Endothelial cell (in vitro differentiated cells): ENCODE measurements at regions not wholly inside any gene's neighbourhood (a gene's known extent, or its start where the extent isn't known, plus 50 kb on each side); places are given as distances from the start of the nearest gene placed in this dataset.

Experiments used
- DNase-seq: peaks from one replicate; pipeline ENCODE4 v3.0.0; 2021; ENCODE audit warnings: low spot score
- H3K27ac Mint-ChIP-seq: one replicate; pipeline ENCODE4 v1.8.0; 2021; ENCODE audit warnings: mixed read lengths, inconsistent platforms; ENCODE audit not compliant: unreplicated experiment
- H3K27me3 Mint-ChIP-seq: one replicate; pipeline ENCODE4 v1.8.0; 2021; ENCODE audit warnings: mild to moderate bottlenecking, moderate library complexity, mixed read lengths, inconsistent platforms; ENCODE audit not compliant: unreplicated experiment
- H3K36me3 Mint-ChIP-seq: one replicate; pipeline ENCODE4 v1.8.0; 2021; ENCODE audit warnings: mild to moderate bottlenecking, low read depth, mixed read lengths, inconsistent platforms; ENCODE audit not compliant: unreplicated experiment
- H3K4me1 Mint-ChIP-seq: one replicate; pipeline ENCODE4 v1.8.0; 2021; ENCODE audit warnings: mild to moderate bottlenecking, mixed read lengths, inconsistent platforms; ENCODE audit not compliant: unreplicated experiment
- H3K4me3 Mint-ChIP-seq: one replicate; pipeline ENCODE4 v1.8.0; 2021; ENCODE audit warnings: mild to moderate bottlenecking, mixed read lengths, inconsistent platforms; ENCODE audit not compliant: unreplicated experiment
- H3K9me3 Mint-ChIP-seq: one replicate; pipeline ENCODE4 v1.8.0; 2021; ENCODE audit warnings: mixed read lengths, inconsistent platforms; ENCODE audit not compliant: unreplicated experiment
- CTCF ChIP-seq: fragments of 200-600 bp; sonication (generic); IDR thresholded peaks from one replicate; pipeline ENCODE4 v1.5.0; 2021; ENCODE audit warnings: antibody characterized with exemption; ENCODE audit not compliant: unreplicated experiment

GRCh38 chr5:84453405-84453804, 68.7 kb upstream of the EDIL3 start:
- H3K4me3 Mint-ChIP-seq = no peak overlapping the region
- H3K9me3 Mint-ChIP-seq = no peaks in the 10 kb centered on the region
- no peaks in the 10 kb centered on the region for H3K27me3 Mint-ChIP-seq
- no peak for TF ChIP-seq CTCF
- no peak for DNase-seq
- no peak overlapping the region for H3K27ac Mint-ChIP-seq
- H3K36me3 Mint-ChIP-seq = no peaks in the 10 kb centered on the region
- no peaks in the 10 kb centered on the region for H3K4me1 Mint-ChIP-seq

GRCh38 chr5:84450617-84451414, 66.1 kb upstream of the EDIL3 start:
- no peaks in the 10 kb centered on the region for H3K27me3 Mint-ChIP-seq

GRCh38 chr5:84445049-84445685, 60.5 kb upstream of the EDIL3 start:
- no peaks in the 10 kb centered on the region for H3K9me3 Mint-ChIP-seq
- peaks cover 2% of the 10 kb centered on the region for H3K4me1 Mint-ChIP-seq
- no peak for DNase-seq
- H3K27me3 Mint-ChIP-seq = no peaks in the 10 kb centered on the region
- H3K27ac Mint-ChIP-seq = no peak overlapping the region
- no peaks in the 10 kb centered on the region for H3K36me3 Mint-ChIP-seq
- H3K4me3 Mint-ChIP-seq = no peak overlapping the region
- no peak for TF ChIP-seq CTCF

More at GRCh38 chr5:84450617-84451414, 66.1 kb upstream of the EDIL3 start:
- Mint-ChIP-seq H3K27ac (no peak overlapping the region), H3K36me3 (no peaks in the 10 kb centered on the region), H3K9me3 (no peaks in the 10 kb centered on the region), H3K4me1 (no peaks in the 10 kb centered on the region), H3K4me3 (no peak overlapping the region)
- peak; percentile 30 for TF ChIP-seq CTCF
- DNase-seq = no peak

GRCh38 chr5:84438456-84438855, 53.8 kb upstream of the EDIL3 start:
- H3K4me3 Mint-ChIP-seq = no peak overlapping the region
- no peak for DNase-seq
- no peaks in the 10 kb centered on the region for H3K27me3 Mint-ChIP-seq
- TF ChIP-seq CTCF = no peak
- H3K27ac Mint-ChIP-seq = no peak overlapping the region
- H3K4me1 Mint-ChIP-seq = no peaks in the 10 kb centered on the region
- H3K36me3 Mint-ChIP-seq = no peaks in the 10 kb centered on the region
- no peaks in the 10 kb centered on the region for H3K9me3 Mint-ChIP-seq
